BLaER1 (cell line): ENCODE measurements at regions not wholly inside any gene's neighbourhood (a gene's known extent, or its start where the extent isn't known, plus 50 kb on each side); places are given as distances from the start of the nearest gene placed in this dataset.

Experiments
- H3K27ac ChIP-seq: shearing (Covaris generic); formaldehyde crosslinking; 2 replicates; pipeline ENCODE4 v1.8.1; 2022
- H3K27me3 ChIP-seq: shearing (Covaris generic); formaldehyde crosslinking; 2 replicates; pipeline ENCODE4 v1.8.1; 2022
- H3K36me3 ChIP-seq: shearing (Covaris generic); formaldehyde crosslinking; 2 replicates; pipeline ENCODE4 v1.8.1; 2022
- H3K4me1 ChIP-seq: shearing (Covaris generic); formaldehyde crosslinking; 2 replicates; pipeline ENCODE4 v1.8.1; 2022
- H3K4me2 ChIP-seq: shearing (Covaris generic); formaldehyde crosslinking; 2 replicates; pipeline ENCODE4 v1.8.1; 2022
- H3K4me3 ChIP-seq: shearing (Covaris generic); formaldehyde crosslinking; 2 replicates; pipeline ENCODE4 v1.8.1; 2022
- H3K9ac ChIP-seq: shearing (Covaris generic); formaldehyde crosslinking; 2 replicates; pipeline ENCODE4 v1.8.1; 2022
- H3K9me3 ChIP-seq: shearing (Covaris generic); formaldehyde crosslinking; 2 replicates; pipeline ENCODE4 v1.8.1; 2022
- H4K20me1 ChIP-seq: shearing (Covaris generic); formaldehyde crosslinking; 2 replicates; pipeline ENCODE4 v1.8.1; 2022
- Cebpa-rat ChIP-seq: shearing (Covaris generic); IDR thresholded peaks from 2 replicates; pipeline ENCODE4 v1.8.1; 2022

- H3K27me3 ChIP-seq = no peaks in the 10 kb centered on the region
- H3K4me1 ChIP-seq = no peaks in the 10 kb centered on the region
- H3K4me3 ChIP-seq = no peak overlapping the region
- H4K20me1 ChIP-seq = no peaks in the 10 kb centered on the region
- H3K9me3 ChIP-seq = no peaks in the 10 kb centered on the region
- no peak overlapping the region for H3K27ac ChIP-seq
- no peak overlapping the region for H3K4me2 ChIP-seq
- H3K36me3 ChIP-seq = no peaks in the 10 kb centered on the region
- H3K9ac ChIP-seq = no peak overlapping the region
- TF ChIP-seq Cebpa-rat = no peak
Observed at GRCh38 chr6:105570416-105570815, 167.5 kb upstream of the PREP start.

DNA sequence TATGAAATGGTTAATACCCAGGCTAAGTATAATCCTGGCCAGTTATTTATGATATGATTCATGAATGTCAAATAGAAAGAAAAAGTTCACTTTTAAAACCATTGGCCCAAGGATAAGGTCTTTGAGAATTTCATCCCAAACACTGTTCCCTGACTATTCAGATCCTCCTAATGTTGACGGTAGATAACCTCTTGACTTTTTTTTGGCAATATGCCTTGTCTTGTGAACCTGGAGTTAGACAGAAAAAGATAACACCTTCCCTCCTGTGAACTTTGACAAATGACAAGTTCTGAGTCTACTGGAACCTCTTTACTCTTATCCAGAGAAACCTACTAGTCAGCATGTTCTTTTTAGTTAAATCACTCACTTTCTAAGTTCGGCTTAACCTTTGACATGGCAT, 166.8 kb upstream of the PREP start:
- Histone ChIP-seq H3K4me2 (no peak overlapping the region), H3K4me3 (no peak overlapping the region), H3K9ac (no peak overlapping the region), H3K9me3 (no peaks in the 10 kb centered on the region), H4K20me1 (no peaks in the 10 kb centered on the region), H3K4me1 (no peaks in the 10 kb centered on the region), H3K27ac (no peak overlapping the region), H3K27me3 (no peaks in the 10 kb centered on the region), H3K36me3 (no peaks in the 10 kb centered on the region)
- TF ChIP-seq Cebpa-rat = no peak

DNA sequence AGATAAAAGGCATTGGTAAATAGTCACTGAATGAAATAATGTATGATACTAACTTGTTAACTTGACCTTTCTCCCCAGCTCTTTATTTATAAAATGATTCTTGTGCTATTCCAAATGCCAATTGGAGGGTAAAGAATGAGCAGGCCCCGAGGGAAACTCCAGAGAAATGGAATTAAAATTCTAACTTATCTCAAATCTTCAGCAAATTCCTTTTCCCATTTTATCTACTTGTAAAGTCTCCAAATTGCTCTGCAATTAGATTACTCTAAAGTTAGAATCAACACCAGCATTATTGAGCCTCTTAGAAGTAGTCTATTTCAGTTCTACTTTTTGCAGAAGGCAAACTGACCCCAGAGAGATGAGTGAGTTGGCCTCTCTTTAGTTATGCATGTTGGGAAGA, 165.9 kb upstream of the PREP start:
- Histone ChIP-seq H3K9me3 (no peaks in the 10 kb centered on the region), H3K27ac (no peak overlapping the region), H3K36me3 (no peaks in the 10 kb centered on the region), H3K4me3 (no peak overlapping the region), H3K27me3 (no peaks in the 10 kb centered on the region), H4K20me1 (no peaks in the 10 kb centered on the region), H3K4me1 (no peaks in the 10 kb centered on the region), H3K4me2 (no peak overlapping the region), H3K9ac (no peak overlapping the region)
- no peak for TF ChIP-seq Cebpa-rat

DNA sequence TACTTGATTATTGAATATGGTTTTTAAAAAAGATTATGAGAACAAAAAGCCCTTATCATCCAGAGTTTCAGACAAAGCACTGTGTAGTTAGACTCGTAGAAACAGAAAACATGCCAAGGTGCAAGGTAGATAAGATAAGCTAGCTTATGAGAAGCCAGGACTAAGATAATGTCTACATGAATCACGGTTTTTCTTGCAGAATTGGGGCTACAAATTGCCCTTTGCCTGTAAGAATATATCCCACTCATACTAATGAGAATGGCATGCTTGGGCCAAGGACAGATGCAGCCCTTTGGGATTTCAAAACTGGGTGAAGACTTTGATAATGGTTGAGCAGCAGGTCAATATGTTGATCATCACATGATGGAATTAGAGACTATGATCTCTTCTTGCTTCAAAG, 165.3 kb upstream of the PREP start:
- Histone ChIP-seq H3K4me1 (no peaks in the 10 kb centered on the region), H3K9me3 (no peaks in the 10 kb centered on the region), H3K4me2 (no peak overlapping the region), H3K27ac (no peak overlapping the region), H4K20me1 (no peaks in the 10 kb centered on the region), H3K36me3 (no peaks in the 10 kb centered on the region), H3K9ac (no peak overlapping the region), H3K27me3 (no peaks in the 10 kb centered on the region), H3K4me3 (no peak overlapping the region)
- no peak for TF ChIP-seq Cebpa-rat

DNA sequence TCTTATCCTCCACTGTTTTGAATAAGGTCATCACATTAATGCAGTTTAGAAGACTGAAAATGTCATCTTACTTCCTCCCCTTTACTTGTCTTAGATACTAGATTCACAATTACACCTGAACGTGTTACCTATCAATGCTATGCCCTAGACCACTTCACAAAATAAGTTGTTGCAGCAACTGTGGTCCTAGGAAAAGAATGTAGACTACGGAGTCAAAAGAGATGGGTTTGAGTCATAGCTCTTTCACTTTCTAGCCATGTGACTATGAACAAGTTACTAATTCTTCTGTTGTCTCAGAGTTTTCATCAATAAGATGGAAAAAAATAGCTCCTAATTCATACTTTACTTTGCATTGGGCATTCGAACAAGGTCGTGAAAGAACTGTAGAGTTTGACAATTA, 164.3 kb upstream of the PREP start:
- Histone ChIP-seq H3K4me1 (no peaks in the 10 kb centered on the region), H3K4me3 (no peak overlapping the region), H3K36me3 (no peaks in the 10 kb centered on the region), H3K27me3 (no peaks in the 10 kb centered on the region), H3K9ac (no peak overlapping the region), H4K20me1 (no peaks in the 10 kb centered on the region), H3K4me2 (no peak overlapping the region), H3K9me3 (no peaks in the 10 kb centered on the region), H3K27ac (no peak overlapping the region)
- no peak for TF ChIP-seq Cebpa-rat

DNA sequence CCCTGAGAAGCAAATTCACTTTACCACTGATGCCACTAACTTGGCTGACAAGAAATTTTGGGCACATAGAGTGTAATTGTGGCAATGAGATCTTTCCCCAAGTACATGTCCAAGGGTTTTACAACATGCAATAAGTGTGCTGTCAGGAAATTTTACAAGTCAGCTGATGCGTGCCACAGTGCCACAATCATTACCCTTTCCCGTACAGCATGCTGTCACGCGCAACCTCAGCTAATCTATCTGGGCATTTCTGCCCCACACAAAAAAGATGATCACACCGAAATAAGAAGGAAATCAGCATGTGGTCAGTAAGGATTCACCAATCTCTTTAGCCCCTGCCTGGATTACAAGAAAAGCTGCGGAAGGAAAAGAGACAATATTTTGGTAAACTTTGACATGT, 163.6 kb upstream of the PREP start:
- H3K36me3 ChIP-seq = no peaks in the 10 kb centered on the region
- no peaks in the 10 kb centered on the region for H4K20me1 ChIP-seq
- no peaks in the 10 kb centered on the region for H3K9me3 ChIP-seq
- no peaks in the 10 kb centered on the region for H3K27me3 ChIP-seq
- H3K9ac ChIP-seq = no peak overlapping the region
- no peak for TF ChIP-seq Cebpa-rat
- no peak overlapping the region for H3K4me3 ChIP-seq
- H3K4me1 ChIP-seq = no peaks in the 10 kb centered on the region
- H3K4me2 ChIP-seq = no peak overlapping the region
- no peak overlapping the region for H3K27ac ChIP-seq

GRCh38 chr6:105564121-105564902, 161.4 kb upstream of the PREP start:
- no peaks in the 10 kb centered on the region for H3K27me3 ChIP-seq
- H4K20me1 ChIP-seq = no peaks in the 10 kb centered on the region
- H3K9ac ChIP-seq = no peak overlapping the region
- H3K4me3 ChIP-seq = no peak overlapping the region
- H3K9me3 ChIP-seq = no peaks in the 10 kb centered on the region
- TF ChIP-seq Cebpa-rat = no peak
- no peak overlapping the region for H3K4me2 ChIP-seq
- H3K27ac ChIP-seq = no peak overlapping the region
- H3K4me1 ChIP-seq = no peaks in the 10 kb centered on the region
- H3K36me3 ChIP-seq = no peaks in the 10 kb centered on the region

DNA sequence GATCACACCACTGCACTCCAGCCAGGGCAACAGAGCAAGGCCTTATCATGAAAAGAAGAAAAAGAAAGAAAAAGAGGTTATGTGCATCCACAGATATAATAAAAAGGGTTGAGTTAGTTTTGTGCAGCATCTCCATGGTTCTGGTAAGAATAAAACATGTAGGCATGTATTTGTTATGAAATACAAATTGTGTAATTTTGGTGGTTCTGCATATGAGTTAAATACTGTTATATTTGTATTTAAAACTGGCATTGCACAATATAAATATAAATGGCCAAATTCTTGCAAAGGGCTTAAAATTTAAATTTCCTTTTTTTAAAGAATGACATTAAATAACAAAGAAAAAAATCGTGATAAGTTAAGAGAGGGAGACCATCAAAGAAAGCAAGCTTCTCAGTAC, 159.1 kb upstream of the PREP start:
- Histone ChIP-seq H3K4me1 (peaks cover 12% of the 10 kb centered on the region; the same call in 1 of the 2 replicates), H4K20me1 (no peaks in the 10 kb centered on the region), H3K36me3 (no peaks in the 10 kb centered on the region), H3K4me2 (no peak overlapping the region), H3K4me3 (no peak overlapping the region), H3K27ac (no peak overlapping the region), H3K27me3 (no peaks in the 10 kb centered on the region), H3K9ac (no peak overlapping the region), H3K9me3 (no peaks in the 10 kb centered on the region)
- TF ChIP-seq Cebpa-rat = no peak

DNA sequence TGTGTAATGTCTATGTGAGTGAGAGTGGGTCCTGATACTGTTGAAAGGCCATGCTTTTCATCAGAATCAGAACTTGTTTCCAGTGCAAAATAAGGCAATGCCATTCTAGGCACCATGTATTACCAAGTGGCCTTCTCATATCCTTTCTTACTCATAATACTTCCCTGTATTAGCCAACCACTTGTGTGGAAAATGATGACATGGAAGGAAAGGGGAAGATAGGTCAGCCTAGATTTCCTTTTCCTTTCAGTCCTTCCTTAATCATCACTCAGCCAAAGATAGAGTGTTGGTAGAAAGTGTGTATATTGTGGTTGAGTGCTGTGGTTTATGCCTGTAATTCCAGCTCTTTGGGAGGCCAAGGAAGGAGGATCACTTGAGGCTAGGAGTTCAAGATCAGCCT, 158.6 kb upstream of the PREP start:
- peaks cover 12% of the 10 kb centered on the region; the same call in 1 of the 2 replicates for H3K4me1 ChIP-seq
- H3K9ac ChIP-seq = no peak overlapping the region
- H3K4me2 ChIP-seq = no peak overlapping the region
- H3K27ac ChIP-seq = no peak overlapping the region
- TF ChIP-seq Cebpa-rat = no peak
- no peaks in the 10 kb centered on the region for H3K27me3 ChIP-seq
- H3K4me3 ChIP-seq = no peak overlapping the region
- H4K20me1 ChIP-seq = no peaks in the 10 kb centered on the region
- H3K36me3 ChIP-seq = no peaks in the 10 kb centered on the region
- H3K9me3 ChIP-seq = no peaks in the 10 kb centered on the region

GRCh38 chr6:105560611-105561066, 157.8 kb upstream of the PREP start:
- Histone ChIP-seq H3K4me1 (peaks cover 12% of the 10 kb centered on the region; the same call in 1 of the 2 replicates), H3K27me3 (no peaks in the 10 kb centered on the region), H3K9ac (no peak overlapping the region), H3K9me3 (no peaks in the 10 kb centered on the region), H4K20me1 (no peaks in the 10 kb centered on the region), H3K27ac (no peak overlapping the region), H3K4me3 (no peak overlapping the region), H3K36me3 (no peaks in the 10 kb centered on the region), H3K4me2 (no peak overlapping the region)
- no peak for TF ChIP-seq Cebpa-rat

- no peak overlapping the region for H3K4me3 ChIP-seq
- H3K4me2 ChIP-seq = no peak overlapping the region
- no peaks in the 10 kb centered on the region for H3K9me3 ChIP-seq
- TF ChIP-seq Cebpa-rat = no peak
- H3K9ac ChIP-seq = no peak overlapping the region
- H3K27me3 ChIP-seq = no peaks in the 10 kb centered on the region
- peaks cover 12% of the 10 kb centered on the region; the same call in 1 of the 2 replicates for H3K4me1 ChIP-seq
- no peaks in the 10 kb centered on the region for H4K20me1 ChIP-seq
- H3K36me3 ChIP-seq = no peaks in the 10 kb centered on the region
- H3K27ac ChIP-seq = no peak overlapping the region
Observed at GRCh38 chr6:105557291-105557690, 154.4 kb upstream of the PREP start.
